Fibroblast of skin of right biceps (primary cell): ENCODE measurements at regions not wholly inside any gene's neighbourhood (a gene's known extent, or its start where the extent isn't known, plus 50 kb on each side); places are given as distances from the start of the nearest gene placed in this dataset.
A peak's percentile ranks its signal among the peaks of the same experiment; 100 is the strongest.
"Not testable (repeated sequence)": the region's sequence is repeated elsewhere in the genome, so short reads cannot be mapped to it uniquely, and the experiment has no call there.

Experiments
- DNase-seq: peaks from one replicate; pipeline ENCODE4 v3.0.0-alpha.2; 2013

DNA sequence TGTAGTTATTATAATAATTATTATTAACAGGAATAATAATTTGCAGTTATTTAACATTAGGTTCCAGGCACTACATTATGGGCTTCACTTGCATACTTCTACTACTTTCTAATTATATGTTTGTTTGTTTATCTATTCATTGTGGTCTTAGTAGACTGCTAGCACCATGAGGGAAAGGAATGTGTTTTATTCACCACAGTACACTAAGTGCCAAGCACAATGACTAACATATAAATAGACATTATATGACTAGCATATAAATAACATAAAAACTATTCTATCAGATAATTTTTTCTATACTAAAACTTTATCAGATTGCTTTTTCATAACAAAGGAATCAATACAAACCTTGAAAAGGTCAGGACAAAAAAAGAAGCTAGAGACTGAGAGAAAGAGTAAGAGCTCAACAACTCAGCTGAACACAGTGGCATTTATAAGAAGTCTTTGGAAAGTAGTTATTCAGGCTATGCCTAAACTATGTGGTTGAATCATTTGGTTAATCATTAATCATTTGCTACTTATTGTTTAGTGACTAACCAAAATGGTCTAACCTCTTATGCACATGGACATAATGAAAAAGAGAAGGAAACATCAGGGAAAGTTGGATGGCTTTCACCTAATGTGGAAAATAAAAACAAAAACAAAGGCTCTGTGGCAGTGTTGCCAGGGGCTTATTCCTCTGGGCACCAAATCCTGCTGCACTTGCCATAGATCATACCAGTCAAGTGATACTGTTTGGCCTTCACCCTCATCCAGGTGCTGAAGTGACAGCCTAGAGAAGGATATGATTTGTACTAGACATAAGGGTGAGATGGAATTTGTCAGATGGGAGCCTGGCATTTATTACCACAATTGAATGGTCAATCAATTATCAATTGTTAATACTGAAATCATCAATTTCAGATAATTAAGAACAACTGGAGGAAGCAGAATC lies 174.9 kb downstream of the ETAA1 start:
- DNase-seq: peak; percentile 74

DNA sequence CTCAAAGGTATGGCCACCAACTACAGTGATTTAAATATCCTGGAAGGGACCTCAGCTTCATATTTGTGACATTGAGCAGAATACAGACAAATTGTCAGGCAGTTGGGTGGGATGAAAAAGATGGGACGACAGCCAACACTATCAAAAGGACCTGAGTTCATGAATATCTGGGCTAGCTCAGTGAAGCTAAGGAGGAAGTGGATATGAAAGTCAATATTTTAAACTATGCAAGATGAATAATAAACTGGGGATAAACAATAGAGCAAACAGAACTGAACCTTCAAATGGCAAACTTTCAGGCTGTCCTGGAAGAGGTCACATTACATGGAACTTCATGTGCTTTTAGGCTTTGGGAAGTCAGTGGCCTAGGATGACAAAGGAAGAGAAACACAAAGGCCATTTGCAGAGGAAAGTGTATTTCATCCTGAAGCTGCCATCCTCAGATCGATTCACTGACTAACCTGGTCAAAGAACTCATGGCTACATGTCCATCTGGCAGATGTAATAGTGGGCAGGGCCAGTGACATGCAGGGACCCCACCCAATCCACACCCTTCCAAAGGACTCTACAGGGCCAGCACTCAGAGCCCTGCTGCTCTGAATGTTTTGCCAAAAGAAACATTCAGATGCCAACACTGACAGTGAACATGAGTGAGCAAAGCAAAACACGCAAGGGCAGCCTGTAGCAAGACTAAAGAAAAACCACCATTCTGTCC lies 175.7 kb downstream of the ETAA1 start:
- no peak for DNase-seq

DNA sequence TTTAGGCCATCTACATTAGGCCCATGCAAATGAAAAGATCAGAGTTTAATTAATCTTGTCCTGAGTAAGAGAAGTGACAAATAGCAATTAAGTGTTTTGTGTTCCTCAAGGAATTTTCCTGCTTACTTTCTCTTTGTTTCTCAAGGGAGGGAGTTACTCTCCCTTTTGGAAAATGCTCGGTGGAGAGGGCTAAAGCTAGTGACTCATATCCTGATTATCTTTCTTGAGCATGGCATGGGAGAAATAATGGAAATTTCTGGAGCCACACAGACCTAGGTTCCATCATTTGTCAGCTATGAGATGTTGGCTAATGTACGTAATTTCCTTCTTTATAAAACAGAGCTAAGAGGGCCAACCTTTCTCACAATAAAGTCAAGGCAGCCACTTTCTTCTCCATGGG lies 177.1 kb downstream of the ETAA1 start:
- peak; percentile 73 for DNase-seq

DNA sequence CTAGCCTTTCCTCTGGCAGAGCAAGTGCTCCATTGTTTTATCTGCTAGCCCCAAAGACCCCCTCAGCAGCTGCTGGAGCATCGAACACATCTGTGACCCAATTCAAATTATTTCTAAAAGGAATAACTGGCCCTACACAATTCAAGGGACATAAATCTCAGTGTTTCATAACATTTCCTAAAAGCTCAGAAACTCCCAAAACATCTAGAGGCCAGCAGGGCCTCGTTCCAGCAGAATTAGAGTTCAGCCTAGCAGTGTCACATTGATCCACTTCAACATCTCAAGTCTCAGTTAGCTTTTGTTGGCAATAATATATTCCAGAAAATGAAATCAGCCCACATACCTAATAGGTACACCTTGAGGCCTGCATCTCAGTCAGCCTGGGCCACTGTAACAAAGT lies 179.1 kb downstream of the ETAA1 start:
- no peak for DNase-seq

DNA sequence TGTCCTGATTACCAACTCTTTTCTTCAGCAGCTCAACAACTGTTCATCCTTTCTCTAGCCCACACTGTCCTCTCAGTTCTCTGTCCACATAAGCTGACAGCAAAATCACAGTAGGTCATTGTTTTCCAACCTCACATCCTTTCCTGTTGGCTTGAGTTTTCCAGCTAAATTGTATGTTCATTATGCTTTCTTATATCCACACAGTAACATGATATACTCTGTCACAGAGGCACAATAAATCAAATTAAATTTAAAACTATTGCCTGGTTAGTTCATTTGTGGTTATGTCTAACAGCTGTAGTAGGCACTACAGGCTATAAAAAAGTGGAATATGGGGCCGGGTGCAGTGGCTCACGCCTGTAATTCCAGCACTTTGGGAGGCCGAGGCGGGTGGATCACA lies 179.9 kb downstream of the ETAA1 start:
- DNase-seq: no peak

DNA sequence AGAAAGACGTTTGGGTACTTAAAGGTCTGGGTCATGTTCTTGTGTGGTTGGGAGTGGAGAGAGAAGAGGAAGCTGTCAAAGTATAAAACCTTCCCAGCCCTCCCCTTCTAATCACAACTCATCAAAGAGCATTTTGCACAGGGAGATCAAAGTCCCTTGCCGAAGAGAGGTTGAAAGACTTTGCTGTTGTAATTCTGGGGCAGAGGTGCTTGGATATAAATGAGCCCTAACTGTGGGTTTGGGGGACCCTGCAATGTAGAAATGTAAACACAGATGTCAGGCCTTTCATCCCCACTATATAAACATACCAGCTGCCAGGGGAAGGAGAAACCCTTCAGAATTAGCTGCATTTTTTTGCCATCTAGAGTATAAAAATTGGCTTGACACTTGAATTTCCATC lies 182.1 kb downstream of the ETAA1 start:
- no peak for DNase-seq

DNA sequence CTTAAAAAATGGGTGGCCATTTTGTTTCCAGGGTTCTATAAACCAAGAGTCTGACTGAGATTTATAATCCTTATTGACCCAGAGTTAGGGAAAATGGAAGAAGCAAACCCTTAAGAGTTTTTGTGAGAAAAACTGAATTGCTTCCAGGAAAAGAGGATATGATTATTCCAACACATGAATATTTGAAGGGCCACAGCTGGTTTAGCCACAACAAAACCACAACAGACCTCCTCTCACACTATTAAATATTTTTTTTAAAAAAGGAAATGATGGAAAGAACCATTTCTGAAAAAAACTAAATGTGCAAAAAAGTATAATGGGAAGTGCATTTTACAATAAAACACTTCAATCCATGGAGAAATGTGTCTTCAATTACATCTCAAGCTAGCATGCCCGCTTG lies 182.7 kb downstream of the ETAA1 start:
- DNase-seq: no peak

DNA sequence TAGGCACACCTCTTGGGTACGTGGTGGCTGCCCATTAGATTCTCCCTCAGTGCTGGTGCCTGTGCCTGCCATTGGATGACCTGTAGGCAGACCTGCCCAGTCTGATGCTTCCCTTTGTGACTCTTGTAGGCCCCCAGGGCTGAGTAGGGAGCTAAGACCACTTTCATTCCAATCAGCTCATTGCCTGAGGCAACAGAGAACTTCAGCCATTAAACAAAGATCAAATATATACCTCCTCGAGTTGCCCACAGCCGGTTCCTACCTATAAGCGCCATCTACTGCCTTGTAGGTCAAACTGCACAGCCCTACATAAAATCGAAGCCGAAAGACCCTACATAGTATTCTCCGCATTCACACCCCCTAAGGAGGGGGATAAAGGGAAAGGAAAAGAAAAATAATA lies 184.6 kb downstream of the ETAA1 start:
- DNase-seq: no peak

DNA sequence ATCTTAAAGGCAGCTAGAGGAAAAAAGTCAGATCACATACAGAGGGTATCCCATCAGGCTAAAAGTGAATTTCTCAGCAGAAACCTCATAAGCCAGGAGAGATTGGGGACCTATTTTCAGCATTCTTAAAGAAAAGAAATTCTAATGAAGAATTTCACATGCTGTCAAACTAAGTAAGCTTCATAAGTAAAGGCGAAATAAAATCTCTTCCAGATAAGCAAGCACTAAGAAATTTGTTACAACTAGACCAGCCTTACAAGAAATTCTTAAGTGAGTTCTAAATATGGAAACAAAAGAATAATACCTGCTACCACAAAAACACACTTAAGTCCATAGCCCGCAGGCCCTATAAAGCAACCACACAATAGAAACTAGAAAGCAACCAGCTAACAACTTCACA lies 186.1 kb downstream of the ETAA1 start:
- no peak for DNase-seq

DNA sequence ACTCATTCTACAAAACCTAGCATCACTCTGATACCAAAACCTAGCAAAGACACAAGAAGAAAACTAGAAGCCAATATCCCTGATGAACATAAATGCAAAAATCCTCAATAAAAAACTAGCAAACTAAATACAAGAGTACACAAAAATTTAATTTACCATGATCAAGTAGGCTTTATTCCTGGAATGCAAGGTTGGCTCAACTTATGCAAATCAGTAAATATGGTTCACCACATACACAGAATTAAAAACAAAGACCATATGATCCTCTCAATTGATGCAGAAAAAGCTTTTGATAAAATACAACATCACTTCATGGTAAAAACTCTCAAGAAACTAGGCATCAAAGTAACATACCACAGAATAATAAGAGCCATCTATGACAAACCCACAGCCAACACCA lies 188.3 kb downstream of the ETAA1 start:
- DNase-seq: no peak

DNA sequence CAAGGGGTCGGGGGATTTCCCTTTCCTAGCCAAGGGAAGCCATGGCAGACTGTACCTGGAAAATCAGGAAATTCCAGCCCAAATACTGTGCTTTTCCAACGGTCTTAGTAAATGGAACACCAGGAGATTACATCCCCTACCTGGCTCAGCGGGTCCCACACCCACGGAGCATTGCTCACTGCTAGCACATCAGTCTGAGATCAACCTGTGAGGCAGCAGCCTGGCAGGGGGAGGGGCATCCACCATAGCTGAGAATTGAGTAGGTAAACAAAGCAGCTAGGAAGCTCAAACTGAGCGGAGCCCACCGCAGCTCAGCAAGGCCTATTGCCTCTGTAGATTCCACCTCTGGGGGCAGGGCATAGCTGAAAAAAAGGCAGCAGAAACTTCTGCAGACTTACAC lies 192.0 kb downstream of the ETAA1 start:
- DNase-seq: not testable (repeated sequence)

DNA sequence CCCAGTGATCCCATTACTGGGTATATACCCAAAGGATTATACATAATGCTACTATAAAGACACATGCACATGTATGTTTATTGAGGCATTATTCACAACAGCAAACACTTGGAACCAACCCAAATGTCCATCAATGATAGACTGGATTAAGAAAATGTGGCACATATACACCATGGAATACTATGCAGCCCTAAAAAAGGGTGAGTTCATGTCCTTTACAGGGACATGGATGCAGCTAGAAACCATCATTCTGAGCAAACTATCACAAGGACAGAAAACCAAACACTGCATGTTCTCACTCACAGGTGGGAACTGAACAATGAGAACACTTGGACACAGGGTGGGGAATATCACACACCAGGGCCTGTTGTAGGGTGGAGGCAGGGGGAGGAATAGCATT lies 197.4 kb downstream of the ETAA1 start:
- not testable (repeated sequence) for DNase-seq

DNA sequence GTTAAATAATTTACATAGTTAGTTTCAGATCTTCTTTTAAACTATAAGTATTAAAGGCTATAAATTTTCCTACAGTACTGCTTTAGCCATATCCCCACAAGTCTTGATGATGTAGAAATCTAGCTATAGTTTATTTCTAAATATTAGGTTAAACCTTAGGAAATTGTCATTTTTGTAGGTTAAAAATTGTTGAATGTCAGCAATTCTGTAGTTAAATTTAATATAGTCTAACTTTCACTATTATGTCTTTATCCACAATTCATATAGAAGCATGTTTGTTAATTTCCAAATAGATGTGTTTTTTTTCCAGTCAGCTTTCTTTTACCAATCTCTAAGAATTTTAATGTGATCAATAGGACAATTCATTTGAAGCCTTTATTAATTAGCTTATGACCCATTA lies 199.7 kb downstream of the ETAA1 start:
- DNase-seq: no peak

DNA sequence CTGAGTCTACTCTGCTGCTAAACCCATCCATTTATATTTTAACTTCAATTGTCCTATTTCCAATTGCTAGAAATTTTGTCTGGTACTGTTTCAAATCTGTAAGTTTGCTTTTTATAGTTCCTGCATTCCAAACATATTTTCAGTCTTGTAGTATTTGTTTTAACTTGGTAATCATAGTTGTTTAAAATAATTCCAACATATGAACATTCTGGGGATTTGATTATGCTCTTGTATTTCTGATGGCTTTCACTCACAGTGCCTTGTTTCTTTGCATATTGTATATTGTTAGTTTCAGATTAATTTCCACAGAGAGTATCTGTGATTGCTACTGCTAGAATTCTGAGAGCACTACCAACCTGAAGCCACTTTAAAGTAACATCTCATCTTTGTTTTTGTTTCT lies 202.4 kb downstream of the ETAA1 start:
- DNase-seq: no peak

DNA sequence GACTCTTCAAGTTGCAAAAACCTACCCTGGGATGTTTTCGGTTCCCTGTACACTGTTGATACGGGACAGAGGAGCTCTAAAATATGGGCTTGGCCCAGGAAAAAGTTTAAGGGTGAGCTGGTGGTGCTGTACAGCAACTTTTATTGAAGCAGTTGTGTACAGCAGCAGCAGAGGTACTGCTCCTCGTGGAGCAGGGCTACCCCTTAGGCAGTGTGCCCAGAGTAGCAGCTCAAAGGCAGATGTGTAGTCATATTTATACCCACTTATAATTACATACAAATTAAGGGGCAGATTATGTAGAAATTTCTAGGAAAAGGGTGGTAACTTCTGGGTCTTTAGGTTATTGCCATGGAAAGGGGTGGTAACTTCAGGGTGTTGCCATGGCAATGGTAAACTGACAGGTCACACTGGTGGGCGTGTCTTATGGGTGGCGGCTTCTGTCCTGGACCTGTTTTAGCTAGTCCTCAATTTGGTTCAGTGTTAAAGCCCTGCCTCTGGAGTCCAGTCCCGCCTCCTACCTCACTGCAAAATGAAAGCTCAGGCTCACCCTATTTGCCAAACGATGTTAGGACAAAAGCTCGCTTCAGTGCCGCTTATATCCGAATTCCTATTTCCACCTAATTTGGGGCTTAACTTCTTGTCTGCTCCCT lies 203.2 kb downstream of the ETAA1 start:
- no peak for DNase-seq

DNA sequence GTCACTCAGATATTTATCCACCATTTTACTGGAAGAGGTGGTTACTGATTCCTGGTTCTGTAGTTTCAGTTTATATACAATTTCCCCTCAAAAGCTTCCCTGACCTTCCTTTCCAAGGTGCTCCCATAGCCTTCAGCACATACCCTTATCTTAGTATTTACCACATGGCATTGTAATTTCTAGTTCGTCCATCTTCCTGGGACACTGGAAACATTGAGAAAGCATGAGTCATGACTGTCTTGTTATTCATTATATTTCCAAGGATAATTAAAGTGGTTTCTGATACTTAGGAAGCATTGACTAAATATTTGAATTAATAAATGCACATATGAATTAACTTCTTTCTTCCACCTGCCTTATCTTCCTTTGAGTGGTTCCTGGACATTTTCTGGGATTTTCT lies 203.8 kb downstream of the ETAA1 start:
- peak; percentile 66 for DNase-seq

DNA sequence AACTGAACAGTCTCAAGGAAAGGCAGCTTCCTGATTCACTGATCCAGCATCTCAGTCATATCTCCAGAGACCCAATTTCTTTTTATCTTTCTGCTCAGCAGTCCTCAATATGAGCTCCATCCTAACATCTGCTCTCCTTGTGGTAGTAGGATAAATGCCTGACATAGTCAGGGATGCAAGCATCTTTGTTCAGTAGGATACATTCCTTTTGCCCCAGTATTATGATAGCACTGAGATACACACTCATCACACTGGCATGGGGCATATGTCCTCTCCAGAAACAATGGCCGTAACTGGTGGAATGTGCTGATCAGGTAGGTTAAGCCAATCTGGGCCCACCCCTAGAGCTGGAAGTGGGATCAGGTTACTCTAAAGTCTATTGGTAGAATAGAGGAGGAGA lies 207.2 kb downstream of the ETAA1 start:
- peak; percentile 62 for DNase-seq

DNA sequence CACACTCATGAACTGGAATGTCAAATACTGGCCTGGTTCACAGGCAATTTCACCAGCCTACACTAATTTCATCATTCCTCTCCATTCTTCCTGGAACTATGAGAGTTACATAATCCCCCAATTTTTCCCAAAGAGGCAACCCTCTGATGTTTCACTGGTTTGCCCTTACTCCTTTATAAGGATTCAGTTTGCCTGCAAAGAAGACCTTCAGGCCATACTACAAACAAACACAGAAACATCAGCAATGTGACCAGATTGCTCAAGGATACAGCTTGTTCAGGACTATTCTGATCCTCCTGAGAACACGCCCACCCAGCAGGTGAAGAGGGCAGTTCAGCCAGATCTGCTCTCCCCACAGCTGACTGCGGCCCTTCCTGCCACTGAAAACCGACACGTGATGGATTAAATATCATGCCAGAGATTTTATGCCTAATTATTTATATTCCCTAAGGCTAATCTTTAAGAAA lies 215.5 kb downstream of the ETAA1 start:
- no peak for DNase-seq

DNA sequence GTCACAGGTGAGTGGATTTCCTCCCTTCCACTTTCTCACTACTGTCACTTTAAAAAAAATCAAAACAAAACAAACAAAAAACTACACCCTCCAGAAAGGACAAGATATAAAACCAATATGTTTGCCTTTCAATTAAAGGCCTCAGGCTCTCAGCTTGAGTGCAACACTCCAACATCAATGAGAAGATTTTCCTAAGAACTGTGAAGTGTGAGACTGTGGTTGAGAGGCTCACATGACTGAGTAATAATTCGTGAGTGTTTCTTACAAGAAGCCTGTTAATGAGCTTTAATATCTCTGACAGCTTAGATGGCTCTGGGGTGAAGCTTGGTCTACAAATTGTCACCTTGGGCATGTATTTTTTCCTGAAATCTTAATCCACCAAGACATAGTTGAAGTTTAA lies 216.1 kb downstream of the ETAA1 start:
- DNase-seq: no peak

DNA sequence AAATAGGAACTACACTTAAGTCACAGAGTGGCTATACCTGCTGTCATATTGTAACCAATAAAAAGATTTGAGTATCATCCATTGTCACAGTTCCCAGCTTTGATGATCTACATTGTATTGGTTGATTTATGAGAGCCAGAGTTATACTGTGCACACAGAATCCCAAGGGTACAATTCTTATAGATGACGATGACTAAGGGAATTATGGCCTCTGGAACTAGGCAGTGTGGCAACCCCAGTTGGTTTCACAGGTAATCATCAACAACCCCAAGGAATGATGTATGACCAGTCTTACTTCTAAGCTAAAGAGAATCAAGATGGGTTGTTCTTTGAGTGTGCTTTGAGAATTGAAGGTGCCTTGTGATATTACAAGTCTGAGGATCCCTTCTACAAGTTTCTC lies 217.3 kb downstream of the ETAA1 start:
- no peak for DNase-seq

DNA sequence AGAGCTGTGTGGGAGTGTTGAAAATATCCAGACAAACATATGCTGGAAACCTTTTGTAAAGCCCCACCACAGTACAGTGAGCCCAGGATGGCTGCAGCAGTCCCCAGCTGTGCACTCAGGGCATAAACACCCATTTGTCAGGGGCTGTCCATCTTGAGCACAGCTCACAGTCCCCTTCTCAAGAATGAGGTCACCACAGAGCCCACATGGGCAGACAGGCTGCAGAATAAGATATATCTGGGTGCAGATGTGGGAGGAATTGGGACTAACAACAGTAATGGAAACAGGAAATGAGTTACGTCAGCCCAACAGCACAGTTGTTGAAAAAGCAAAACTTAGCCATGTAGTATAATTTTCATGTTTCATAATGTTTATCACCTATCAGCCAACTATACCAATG lies 219.6 kb downstream of the ETAA1 start:
- DNase-seq: peak; percentile 60

DNA sequence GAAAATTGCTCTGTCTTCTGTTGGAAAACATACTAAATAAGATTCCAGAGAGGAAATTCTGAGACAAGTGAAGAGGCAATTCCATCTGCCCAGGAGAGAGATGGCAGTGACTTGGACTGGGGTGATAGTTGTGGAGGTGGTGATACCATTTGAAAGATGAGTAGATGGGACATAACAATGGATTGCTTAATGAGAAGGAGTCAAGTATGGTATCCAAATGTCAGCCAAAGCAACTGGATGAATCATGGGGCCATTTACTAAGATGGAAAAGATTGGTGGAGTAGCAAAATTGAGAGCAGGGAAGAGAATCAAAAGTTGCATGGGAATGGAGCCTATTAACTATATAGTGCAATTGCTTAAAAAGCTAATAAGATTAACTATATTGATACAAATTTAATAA lies 222.1 kb downstream of the ETAA1 start:
- DNase-seq: no peak

DNA sequence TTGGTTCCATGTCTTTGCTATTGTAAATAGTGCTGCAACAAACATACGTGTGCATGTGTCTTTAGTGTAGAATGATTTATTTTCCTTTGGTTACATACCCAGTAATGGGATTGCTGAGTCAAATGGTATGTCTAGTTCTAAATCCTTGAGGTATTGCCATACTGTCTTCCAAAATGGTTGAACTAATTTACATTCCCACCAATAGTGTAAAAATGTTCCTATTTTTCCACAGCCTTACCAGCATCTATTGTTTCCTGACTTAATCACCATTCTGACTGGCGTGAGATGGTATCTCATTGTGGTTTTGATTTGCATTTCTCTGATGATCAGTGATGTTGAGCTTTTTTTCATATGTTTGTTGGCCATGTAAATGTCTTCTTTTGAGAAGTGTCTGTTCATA lies 226.6 kb downstream of the ETAA1 start:
- not testable (repeated sequence) for DNase-seq

DNA sequence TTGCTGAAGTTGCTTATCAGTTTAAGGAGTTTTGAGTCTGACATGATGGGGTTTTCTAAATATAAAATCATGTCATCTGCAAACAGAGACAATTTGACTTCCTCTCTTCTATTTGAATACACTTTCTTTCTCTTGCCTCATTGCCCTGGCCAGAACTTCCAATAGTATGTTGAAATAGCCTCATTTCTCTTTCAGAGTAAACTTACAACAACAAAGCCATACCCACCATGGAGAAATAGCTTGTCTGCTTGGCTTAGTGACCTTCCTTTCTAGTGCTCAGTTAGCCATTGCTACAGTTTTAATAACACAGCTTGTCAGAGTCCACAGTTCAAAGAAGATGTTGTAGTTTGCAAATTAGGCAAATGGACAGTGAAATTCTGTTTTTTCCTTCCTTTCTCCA lies 228.0 kb downstream of the ETAA1 start:
- no peak for DNase-seq
